SK-N-MC (cell line): ENCODE measurements at regions not wholly inside any gene's neighbourhood (a gene's known extent, or its start where the extent isn't known, plus 50 kb on each side); places are given as distances from the start of the nearest gene placed in this dataset.

ENCODE experiments used
- EZH2 ChIP-seq: fragments of 200-600 bp; sonication (generic); IDR thresholded peaks from one replicate; pipeline ENCODE4 v1.6.1; 2017; ENCODE audit warnings: antibody characterized with exemption
- POLR2AphosphoS5 ChIP-seq: IDR thresholded peaks from 2 replicates; pipeline ENCODE4 v1.6.1; 2012; ENCODE audit warnings: mild to moderate bottlenecking, low read depth, low read length, borderline replicate concordance

- TF ChIP-seq POLR2AphosphoS5 = no peak
- no peak for TF ChIP-seq EZH2
Observed at GRCh38 chr5:6221141-6221626, 157.2 kb downstream of the MED10 start.
